Hepatocyte (in vitro differentiated cells): ENCODE measurements at regions not wholly inside any gene's neighbourhood (a gene's known extent, or its start where the extent isn't known, plus 50 kb on each side); places are given as distances from the start of the nearest gene placed in this dataset.

Experiments
- DNase-seq: peaks from one replicate; pipeline ENCODE4 v3.0.0-alpha.2; 2016; ENCODE audit warnings: low spot score
- H2AFZ ChIP-seq: fragments of 200-600 bp; sonication (generic); 2 replicates; pipeline ENCODE4 v1.6.0; 2016; ENCODE audit warnings: antibody characterized with exemption, mild to moderate bottlenecking
- H3K27ac ChIP-seq: fragments of 200-600 bp; sonication (generic); 2 replicates; pipeline ENCODE4 v1.5.1; 2016; ENCODE audit warnings: mild to moderate bottlenecking
- H3K27me3 ChIP-seq: fragments of 200-600 bp; sonication (generic); 2 replicates; pipeline ENCODE4 v1.6.1; 2016
- H3K36me3 ChIP-seq: fragments of 200-600 bp; sonication (generic); replicated peaks from 2 replicates; pipeline ENCODE4 v1.5.1; 2016; ENCODE audit warnings: low read depth; ENCODE audit not compliant: insufficient read depth
- H3K4me1 ChIP-seq: fragments of 200-600 bp; sonication (generic); 2 replicates; pipeline ENCODE4 v1.5.1; 2016; ENCODE audit warnings: mild to moderate bottlenecking, moderate library complexity; ENCODE audit not compliant: insufficient read depth
- H3K4me2 ChIP-seq: fragments of 200-600 bp; sonication (generic); 2 replicates; pipeline ENCODE4 v1.6.0; 2016
- H3K4me3 ChIP-seq: fragments of 200-600 bp; sonication (generic); 2 replicates; pipeline ENCODE4 v1.5.1; 2016; ENCODE audit warnings: mild to moderate bottlenecking
- H3K79me2 ChIP-seq: fragments of 200-600 bp; sonication (generic); 2 replicates; pipeline ENCODE4 v1.6.0; 2017; ENCODE audit warnings: mild to moderate bottlenecking
- H3K9me2 ChIP-seq: fragments of 200-600 bp; sonication (generic); replicated peaks from 2 replicates; pipeline ENCODE4 v1.6.0; 2017; ENCODE audit warnings: mild to moderate bottlenecking; ENCODE audit not compliant: insufficient read depth
- H3K9me3 ChIP-seq: fragments of 200-600 bp; sonication (generic); 2 replicates; pipeline ENCODE4 v1.5.1; 2016; ENCODE audit warnings: low read depth, mild to moderate bottlenecking
- H4K20me1 ChIP-seq: fragments of 200-600 bp; sonication (generic); 2 replicates; pipeline ENCODE4 v1.6.0; 2016; ENCODE audit warnings: mild to moderate bottlenecking; ENCODE audit not compliant: insufficient read depth, poor library complexity, severe bottlenecking
- CTCF ChIP-seq: fragments of 200-600 bp; sonication (generic); IDR thresholded peaks from 2 replicates; pipeline ENCODE4 v1.5.1; 2016; ENCODE audit warnings: antibody characterized with exemption, mild to moderate bottlenecking; ENCODE audit not compliant: poor library complexity
- EZH2 ChIP-seq: fragments of 200-600 bp; sonication (generic); IDR thresholded peaks from 2 replicates; pipeline ENCODE4 v1.6.1; 2016; ENCODE audit warnings: antibody characterized with exemption, mild to moderate bottlenecking, borderline replicate concordance
- EZH2phosphoT487 ChIP-seq: fragments of 200-600 bp; sonication (generic); IDR thresholded peaks from one replicate; pipeline ENCODE4 v1.6.1; 2018; ENCODE audit warnings: antibody characterized with exemption, mild to moderate bottlenecking, low read depth, moderate library complexity; ENCODE audit not compliant: unreplicated experiment, severe bottlenecking
- WGBS: methylation state at CpG from one replicate; pipeline ENCODE4 v1.1.6; 2016; ENCODE audit warnings: low lambda C conversion rate; ENCODE audit errors: missing lambda C conversion rate; 5-methylcytosine and 5-hydroxymethylcytosine counted together

- DNase-seq, result no peak
- no peaks in the 10 kb centered on the region for H3K9me3 ChIP-seq
- TF ChIP-seq CTCF, result no peak
- no peak for TF ChIP-seq EZH2
- no peak for TF ChIP-seq EZH2phosphoT487
- H3K4me2 ChIP-seq, result no peak overlapping the region
- H3K36me3 ChIP-seq, result no peaks in the 10 kb centered on the region
- H3K27ac ChIP-seq, result no peak overlapping the region
- H3K4me1 ChIP-seq, result no peaks in the 10 kb centered on the region
- H2AFZ ChIP-seq, result no peak overlapping the region
- WGBS, result 77% methylated on average over 7 of the region's 7 CpGs
- no peaks in the 10 kb centered on the region for H4K20me1 ChIP-seq
- no peak overlapping the region for H3K4me3 ChIP-seq
- no peaks in the 10 kb centered on the region for H3K27me3 ChIP-seq
- no peaks in the 10 kb centered on the region for H3K79me2 ChIP-seq
- no peaks in the 10 kb centered on the region for H3K9me2 ChIP-seq
Observed at GRCh38 chr4:83989835-83990234, 453.9 kb downstream of the GPAT3 start.

GRCh38 chr4:83981156-83981555 is 445.2 kb downstream of the GPAT3 start:
- TF ChIP-seq CTCF (no peak), EZH2phosphoT487 (no peak), EZH2 (no peak)
- no peak overlapping the region for H3K4me2 ChIP-seq
- H4K20me1 ChIP-seq, result no peaks in the 10 kb centered on the region
- H3K4me1 ChIP-seq, result no peaks in the 10 kb centered on the region
- no peak overlapping the region for H3K4me3 ChIP-seq
- H3K36me3 ChIP-seq, result no peaks in the 10 kb centered on the region
- H2AFZ ChIP-seq, result no peak overlapping the region
- 96% methylated on average over 4 of the region's 4 CpGs for WGBS
- no peaks in the 10 kb centered on the region for H3K9me3 ChIP-seq
- H3K79me2 ChIP-seq, result no peaks in the 10 kb centered on the region
- no peaks in the 10 kb centered on the region for H3K27me3 ChIP-seq
- no peak overlapping the region for H3K27ac ChIP-seq
- no peak for DNase-seq
- no peaks in the 10 kb centered on the region for H3K9me2 ChIP-seq

GRCh38 chr4:83979773-83980172 is 443.9 kb downstream of the GPAT3 start:
- no peaks in the 10 kb centered on the region for H3K27me3 ChIP-seq
- no peaks in the 10 kb centered on the region for H3K36me3 ChIP-seq
- no peaks in the 10 kb centered on the region for H3K79me2 ChIP-seq
- H3K4me3 ChIP-seq, result no peak overlapping the region
- no peaks in the 10 kb centered on the region for H3K9me2 ChIP-seq
- H2AFZ ChIP-seq, result no peak overlapping the region
- H3K9me3 ChIP-seq, result no peaks in the 10 kb centered on the region
- H3K4me2 ChIP-seq, result no peak overlapping the region
- DNase-seq, result no peak
- TF ChIP-seq EZH2phosphoT487, result no peak
- TF ChIP-seq CTCF, result no peak
- TF ChIP-seq EZH2, result no peak
- H3K4me1 ChIP-seq, result no peaks in the 10 kb centered on the region
- H4K20me1 ChIP-seq, result no peaks in the 10 kb centered on the region
- WGBS, result 92% methylated on average over 3 of the region's 3 CpGs
- no peak overlapping the region for H3K27ac ChIP-seq
